IPS-15b (cell line): ENCODE measurements at regions not wholly inside any gene's neighbourhood (a gene's known extent, or its start where the extent isn't known, plus 50 kb on each side); places are given as distances from the start of the nearest gene placed in this dataset.

Experiments used
- H3K27me3 ChIP-seq: one replicate; pipeline ENCODE4 v1.6.1; 2013; ENCODE audit warnings: low read length; ENCODE audit not compliant: control insufficient read depth, insufficient read depth
- H3K36me3 ChIP-seq: one replicate; pipeline ENCODE4 v1.6.1; 2013; ENCODE audit warnings: low read length; ENCODE audit not compliant: control insufficient read depth, insufficient read depth
- H3K4me1 ChIP-seq: one replicate; pipeline ENCODE4 v1.6.1; 2013; ENCODE audit warnings: mild to moderate bottlenecking, low read length; ENCODE audit not compliant: control insufficient read depth, insufficient read depth
- H3K4me3 ChIP-seq: one replicate; pipeline ENCODE4 v1.5.1; 2013; ENCODE audit warnings: low read depth, low read length
- H3K9ac ChIP-seq: one replicate; pipeline ENCODE4 v1.6.1; 2013; ENCODE audit warnings: low read depth, mild to moderate bottlenecking, low read length
- H3K9me3 ChIP-seq: one replicate; pipeline ENCODE4 v1.6.1; 2013; ENCODE audit warnings: mild to moderate bottlenecking, low read length; ENCODE audit not compliant: control insufficient read depth, insufficient read depth

- H3K36me3 ChIP-seq = no peaks in the 10 kb centered on the region
- no peaks in the 10 kb centered on the region for H3K27me3 ChIP-seq
- H3K4me1 ChIP-seq = no peaks in the 10 kb centered on the region
- H3K9ac ChIP-seq = no peak overlapping the region
- peaks cover 5% of the 10 kb centered on the region for H3K9me3 ChIP-seq
- no peak overlapping the region for H3K4me3 ChIP-seq
Observed at GRCh38 chr22:48235744-48236143, 1473.3 kb downstream of the TBC1D22A start.

- no peaks in the 10 kb centered on the region for H3K36me3 ChIP-seq
- no peaks in the 10 kb centered on the region for H3K4me1 ChIP-seq
- H3K9ac ChIP-seq = no peak overlapping the region
- H3K4me3 ChIP-seq = no peak overlapping the region
- H3K27me3 ChIP-seq = no peaks in the 10 kb centered on the region
- H3K9me3 ChIP-seq = peaks cover 5% of the 10 kb centered on the region
Observed at GRCh38 chr22:48234011-48234410, 1471.6 kb downstream of the TBC1D22A start.

- Histone ChIP-seq H3K9me3 (peaks cover 5% of the 10 kb centered on the region), H3K4me3 (no peak overlapping the region), H3K4me1 (no peaks in the 10 kb centered on the region), H3K9ac (no peak overlapping the region), H3K36me3 (no peaks in the 10 kb centered on the region), H3K27me3 (no peaks in the 10 kb centered on the region)
Observed at GRCh38 chr22:48233586-48233985, 1471.1 kb downstream of the TBC1D22A start.

GRCh38 chr22:48228468-48228867 lies 1466.0 kb downstream of the TBC1D22A start:
- Histone ChIP-seq H3K4me1 (no peaks in the 10 kb centered on the region), H3K4me3 (no peak overlapping the region), H3K27me3 (no peaks in the 10 kb centered on the region), H3K36me3 (no peaks in the 10 kb centered on the region), H3K9me3 (peaks cover 5% of the 10 kb centered on the region), H3K9ac (no peak overlapping the region)

GRCh38 chr22:48227341-48228018 lies 1465.0 kb downstream of the TBC1D22A start:
- Histone ChIP-seq H3K36me3 (no peaks in the 10 kb centered on the region), H3K4me3 (no peak overlapping the region), H3K4me1 (no peaks in the 10 kb centered on the region), H3K27me3 (no peaks in the 10 kb centered on the region), H3K9me3 (peaks cover 4% of the 10 kb centered on the region), H3K9ac (no peak overlapping the region)

GRCh38 chr22:48226026-48227013 lies 1463.9 kb downstream of the TBC1D22A start:
- Histone ChIP-seq H3K9me3 (no peaks in the 10 kb centered on the region), H3K36me3 (no peaks in the 10 kb centered on the region), H3K27me3 (no peaks in the 10 kb centered on the region), H3K4me3 (no peak overlapping the region), H3K4me1 (no peaks in the 10 kb centered on the region), H3K9ac (no peak overlapping the region)

GRCh38 chr22:48224332-48224731 lies 1461.9 kb downstream of the TBC1D22A start:
- Histone ChIP-seq H3K36me3 (no peaks in the 10 kb centered on the region), H3K9me3 (no peaks in the 10 kb centered on the region), H3K4me1 (no peaks in the 10 kb centered on the region), H3K27me3 (no peaks in the 10 kb centered on the region), H3K9ac (no peak overlapping the region), H3K4me3 (no peak overlapping the region)

DNA sequence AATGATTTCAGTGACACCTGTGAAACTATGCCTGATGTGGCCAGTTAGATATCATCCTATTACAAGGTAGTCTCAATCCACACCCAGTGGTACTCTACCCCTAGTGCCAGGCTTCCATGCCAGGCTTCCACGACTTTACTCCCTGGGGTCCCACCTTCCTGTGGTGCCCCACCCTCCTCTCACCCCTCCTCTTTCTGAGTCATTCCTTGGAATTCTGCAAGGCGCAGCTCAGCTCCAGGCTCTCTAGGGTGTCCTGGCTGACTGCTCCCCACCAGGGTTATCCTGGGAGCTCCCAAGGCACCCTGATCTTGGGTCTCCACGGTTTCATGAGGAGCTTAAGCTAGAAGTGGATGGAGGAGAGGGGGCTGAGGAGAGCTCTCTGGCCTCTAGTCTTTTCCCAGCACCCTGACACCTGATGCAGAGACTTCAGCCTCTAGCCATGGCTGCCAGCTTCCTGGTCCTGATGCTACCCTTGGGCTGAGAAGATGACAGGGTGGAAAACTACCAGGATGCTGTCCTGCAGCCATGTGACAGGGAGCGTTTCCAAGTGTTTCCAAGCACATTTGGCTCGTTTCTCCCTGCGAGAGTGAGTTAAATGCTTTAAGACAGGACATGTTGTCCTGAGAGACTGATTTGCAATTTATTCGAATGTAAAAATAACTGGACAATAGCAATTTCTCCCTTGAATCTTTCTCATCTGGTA lies 1461.2 kb downstream of the TBC1D22A start:
- Histone ChIP-seq H3K4me3 (no peak overlapping the region), H3K9ac (no peak overlapping the region), H3K27me3 (no peaks in the 10 kb centered on the region), H3K36me3 (no peaks in the 10 kb centered on the region), H3K9me3 (no peaks in the 10 kb centered on the region), H3K4me1 (no peaks in the 10 kb centered on the region)

DNA sequence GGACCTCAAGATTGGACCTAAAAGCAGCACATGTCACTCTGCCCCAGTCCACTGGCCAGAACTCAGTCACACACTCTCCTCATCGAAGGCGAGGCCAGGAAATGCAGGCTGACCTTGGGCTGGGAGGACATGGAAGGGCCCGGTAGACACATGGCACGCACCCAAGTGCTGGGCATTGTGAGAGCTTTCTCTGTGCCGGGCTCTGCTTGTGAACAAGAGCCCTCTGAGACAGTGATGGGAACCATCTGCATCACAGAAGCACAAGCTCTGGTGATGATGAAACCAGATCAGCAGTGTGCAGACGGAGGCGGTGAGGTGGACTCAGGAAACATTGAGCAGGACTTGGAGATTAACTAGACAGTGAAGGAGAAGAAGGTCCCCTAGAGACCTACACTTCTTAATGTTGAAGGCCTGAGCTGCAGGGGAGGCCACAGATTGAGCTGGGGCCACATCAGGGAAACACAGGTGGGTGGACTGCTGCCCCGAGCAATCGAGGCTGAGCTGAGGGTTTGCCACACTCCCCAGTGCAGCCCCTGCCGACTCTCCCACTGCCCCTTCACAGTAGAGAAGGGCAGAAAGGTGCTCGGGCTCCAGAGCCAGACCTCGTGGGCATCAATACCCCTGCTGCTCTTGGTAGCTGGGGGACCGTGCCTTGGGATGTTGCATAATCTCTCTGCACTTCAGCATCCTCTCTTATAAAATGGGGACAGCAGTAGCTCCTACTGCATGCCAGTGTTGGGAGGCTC lies 1460.5 kb downstream of the TBC1D22A start:
- no peaks in the 10 kb centered on the region for H3K4me1 ChIP-seq

DNA sequence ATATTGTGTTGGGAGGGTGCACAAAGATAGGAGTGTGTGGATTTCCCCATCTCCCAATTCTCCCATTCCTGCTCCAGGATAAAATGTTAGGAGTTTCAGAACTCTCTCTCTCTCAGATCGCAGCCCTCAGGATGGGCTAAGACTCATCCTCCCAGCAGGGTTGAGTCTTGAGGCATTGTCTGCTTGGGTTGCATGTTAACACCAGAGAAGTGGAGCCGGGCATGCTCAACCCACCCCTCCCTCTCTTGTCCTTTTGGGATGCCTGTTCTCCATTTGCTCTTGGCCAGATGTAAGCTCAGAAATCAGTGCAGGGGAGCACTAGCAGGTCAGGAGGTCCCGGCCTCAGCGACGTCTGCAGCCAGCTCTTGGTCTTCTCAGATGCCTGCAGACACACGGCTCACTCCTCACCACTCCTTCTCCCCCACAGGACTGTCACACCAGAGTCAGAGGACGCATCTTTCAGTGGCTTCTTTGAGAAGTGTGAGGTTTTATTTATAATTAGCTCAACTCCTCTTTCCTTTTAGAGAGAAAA lies 1456.5 kb downstream of the TBC1D22A start:
- no peaks in the 10 kb centered on the region for H3K4me1 ChIP-seq
- H3K9ac ChIP-seq = no peak overlapping the region
- H3K9me3 ChIP-seq = no peaks in the 10 kb centered on the region
- H3K4me3 ChIP-seq = no peak overlapping the region
- H3K27me3 ChIP-seq = no peaks in the 10 kb centered on the region
- no peaks in the 10 kb centered on the region for H3K36me3 ChIP-seq

More for the DNA sequence above, 1460.5 kb downstream of the TBC1D22A start:
- no peaks in the 10 kb centered on the region for H3K27me3 ChIP-seq
- no peaks in the 10 kb centered on the region for H3K9me3 ChIP-seq
- H3K36me3 ChIP-seq = no peaks in the 10 kb centered on the region
- H3K9ac ChIP-seq = no peak overlapping the region
- H3K4me3 ChIP-seq = no peak overlapping the region

DNA sequence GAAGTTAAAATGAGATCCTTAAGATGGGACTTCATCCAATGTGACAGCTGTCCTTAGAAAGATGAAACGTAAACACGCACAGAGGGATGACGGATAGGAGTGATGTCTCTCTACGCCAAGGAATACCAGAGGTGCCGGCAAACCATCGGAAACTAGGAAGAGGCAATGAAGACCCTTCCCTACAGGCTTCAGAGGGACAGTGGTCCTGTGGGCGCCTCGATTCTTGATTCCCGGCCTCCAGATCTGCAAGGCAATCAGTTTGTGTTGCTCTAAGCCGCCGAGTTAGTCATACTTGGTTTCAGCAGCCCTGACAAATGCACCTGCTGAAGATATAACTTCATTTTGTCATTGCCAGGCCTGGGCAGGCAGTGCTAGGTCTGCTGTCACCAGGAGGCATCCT lies 1455.1 kb downstream of the TBC1D22A start:
- H3K4me3 ChIP-seq = no peak overlapping the region
- no peaks in the 10 kb centered on the region for H3K27me3 ChIP-seq

More for the DNA sequence above, 1455.1 kb downstream of the TBC1D22A start:
- no peaks in the 10 kb centered on the region for H3K4me1 ChIP-seq
- no peaks in the 10 kb centered on the region for H3K9me3 ChIP-seq
- H3K9ac ChIP-seq = no peak overlapping the region
- H3K36me3 ChIP-seq = no peaks in the 10 kb centered on the region
